ENCODE measurements at regions not wholly inside any gene's neighbourhood (a gene's known extent, or its start where the extent isn't known, plus 50 kb on each side); places are given as distances from the start of the nearest gene placed in this dataset.

- 14% methylated on average over 1 of the region's 1 CpG; no CpG with 5 or more reads in 1 of the 2 experiments for WGBS, 2 experiments (ENCODE audit: extremely low coverage in 1 of 2, insufficient coverage in 1 of 2, insufficient read length in 1 of 2, insufficient replicate concordance in 2 of 2, low coverage in 1 of 2, low lambda C conversion rate in 2 of 2, missing lambda C conversion rate in 1 of 2)
- Histone ChIP-seq H3K36me3 (ENCODE audit: control insufficient read depth in 2 of 4, insufficient read depth in 4 of 4, low read length in 3 of 4) (no peaks in the 10 kb centered on the region), H3K27ac (ENCODE audit: low read depth, low read length) (no peak overlapping the region), H4K20me1 (replicated peaks in 1 of 2; ENCODE audit: control insufficient read depth in 1 of 2, insufficient read depth in 2 of 2, low read length in 2 of 2) (no peaks in the 10 kb centered on the region), H3K23me2 (ENCODE audit: low read depth, low read length) (peaks cover 2% of the 10 kb centered on the region; the same call in 1 of the 2 replicates), H4K91ac (replicated peaks; ENCODE audit: insufficient read length, low read length) (no peak overlapping the region), H2BK120ac (replicated peaks; ENCODE audit: low read depth, low read length) (no peak overlapping the region), H4K5ac (ENCODE audit: insufficient read length, low read depth, low read length) (no peak overlapping the region), H3K14ac (ENCODE audit: insufficient read length) (no peak overlapping the region), H2BK12ac (ENCODE audit: low read depth, low read length) (no peak overlapping the region), H3K4me2 (ENCODE audit: insufficient read depth in 1 of 2, low read depth in 2 of 2, low read length in 2 of 2) (peak overlapping the region in 1 of 2 experiments; percentile 7; a peak in 1 of 4 replicates), H2AK5ac (ENCODE audit: low read depth, low read length) (no peak overlapping the region), H3K4me3 (ENCODE audit: extremely low read depth in 1 of 4, insufficient read depth in 2 of 4, low read depth in 3 of 4, low read length in 4 of 4) (no peak overlapping the region), H3K27me3 (replicated peaks in 1 of 4; ENCODE audit: control insufficient read depth in 3 of 4, extremely low read depth in 1 of 4, insufficient read depth in 3 of 4, low read length in 3 of 4) (no peaks in the 10 kb centered on the region), H3K79me1 (ENCODE audit: low read depth, low read length) (no peaks in the 10 kb centered on the region), H3K9me3 (ENCODE audit: insufficient read depth in 2 of 2, low read depth in 1 of 2, low read length in 1 of 2) (no peaks in the 10 kb centered on the region), H3K23ac (ENCODE audit: insufficient read length) (no peak overlapping the region), H2BK5ac (ENCODE audit: low read depth, low read length) (no peak overlapping the region), H2AFZ (ENCODE audit: low read length) (peak overlapping the region; percentile 61; the same call in 1 of the 2 replicates), H2BK20ac (ENCODE audit: low read length) (no peak overlapping the region), H4K8ac (ENCODE audit: extremely low read depth, insufficient read depth, low read length) (no peak overlapping the region), H3K79me2 (ENCODE audit: control insufficient read depth in 1 of 2, insufficient read depth in 2 of 2, low read length in 2 of 2) (no peaks in the 10 kb centered on the region), H2BK15ac (ENCODE audit: low read length) (no peak overlapping the region), H3K18ac (ENCODE audit: extremely low read depth, low read length) (no peak overlapping the region), H3K56ac (replicated peaks; ENCODE audit: insufficient read length, low read depth, low read length) (no peak overlapping the region), H3K9ac (replicated peaks in 1 of 4; ENCODE audit: extremely low read depth in 1 of 4, low read depth in 3 of 4, low read length in 3 of 4) (no peak overlapping the region), H3K4ac (replicated peaks; ENCODE audit: insufficient read length, low read depth, low read length) (no peak overlapping the region), H3K4me1 (replicated peaks in 1 of 4; ENCODE audit: control insufficient read depth in 3 of 4, insufficient read depth in 4 of 4, low read length in 3 of 4) (no peaks in the 10 kb centered on the region)
- peak; percentile 57 to 59 for DNase-seq (ENCODE audit: low read depth in 1 of 2, low spot score in 2 of 2)
- POLR2A ChIA-PET (ENCODE audit: partially characterized antibody) = interaction anchor here (0.6 to 2.8 kb wide), 2 partner anchors 86 to 105 kb away, joined by 3 to 20 read pairs; partner anchors contain the start of gene COL1A2
- peak; percentile 94 for FAIRE-seq
- CTCF ChIA-PET (ENCODE audit: partially characterized antibody) = interaction anchor here (0.7 to 18.5 kb wide), 51 partner anchors 8 to 1187 kb away, joined by 3 to 372 read pairs (median 5); partner anchors contain the start of genes COL1A2 and TFPI2
- TF ChIP-seq CHD1 (IDR thresholded peaks at IDR 0.05; ENCODE audit: low read depth, low read length) = no peak
- peak; percentile 17; the same call in 1 of the 2 replicates for TF ChIP-seq SP1 (IDR thresholded peaks at IDR 0.05; ENCODE audit: low read depth, low read length)
- TF ChIP-seq BCL11A (IDR thresholded peaks at IDR 0.05; ENCODE audit: low read depth in 2 of 2, low read length in 2 of 2) = no peak
- TF ChIP-seq, protein P1, sequence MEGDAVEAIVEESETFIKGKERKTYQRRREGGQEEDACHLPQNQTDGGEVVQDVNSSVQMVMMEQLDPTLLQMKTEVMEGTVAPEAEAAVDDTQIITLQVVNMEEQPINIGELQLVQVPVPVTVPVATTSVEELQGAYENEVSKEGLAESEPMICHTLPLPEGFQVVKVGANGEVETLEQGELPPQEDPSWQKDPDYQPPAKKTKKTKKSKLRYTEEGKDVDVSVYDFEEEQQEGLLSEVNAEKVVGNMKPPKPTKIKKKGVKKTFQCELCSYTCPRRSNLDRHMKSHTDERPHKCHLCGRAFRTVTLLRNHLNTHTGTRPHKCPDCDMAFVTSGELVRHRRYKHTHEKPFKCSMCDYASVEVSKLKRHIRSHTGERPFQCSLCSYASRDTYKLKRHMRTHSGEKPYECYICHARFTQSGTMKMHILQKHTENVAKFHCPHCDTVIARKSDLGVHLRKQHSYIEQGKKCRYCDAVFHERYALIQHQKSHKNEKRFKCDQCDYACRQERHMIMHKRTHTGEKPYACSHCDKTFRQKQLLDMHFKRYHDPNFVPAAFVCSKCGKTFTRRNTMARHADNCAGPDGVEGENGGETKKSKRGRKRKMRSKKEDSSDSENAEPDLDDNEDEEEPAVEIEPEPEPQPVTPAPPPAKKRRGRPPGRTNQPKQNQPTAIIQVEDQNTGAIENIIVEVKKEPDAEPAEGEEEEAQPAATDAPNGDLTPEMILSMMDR (IDR thresholded peaks at IDR 0.05; ENCODE audit: control extremely low read depth in 1 of 3, insufficient read depth in 1 of 3, low read depth in 1 of 3, low read length in 3 of 3) = peak; percentile 70 to 97 (median 97)
- TF ChIP-seq E2F6 (IDR thresholded peaks at IDR 0.05) = no peak
- no peak for TF ChIP-seq USF2 (IDR thresholded peaks at IDR 0.05; ENCODE audit: low read length)
- TF ChIP-seq TEAD4 (IDR thresholded peaks at IDR 0.05; ENCODE audit: low read depth, low read length) = no peak
- TF ChIP-seq CEBPB (IDR thresholded peaks at IDR 0.05; ENCODE audit: low read depth, low read length) = no peak; the same call in 1 of the 2 replicates
- no peak for TF ChIP-seq CBX8 (IDR thresholded peaks at IDR 0.05; ENCODE audit: borderline replicate concordance, low read depth, low read length)
- TF ChIP-seq BACH1 (IDR thresholded peaks at IDR 0.05; ENCODE audit: low read length) = no peak
These were observed 105.6 kb upstream of the COL1A2 start for GRCh38 chr7:94289071-94289470.

Data from H1 (cell line).